Epithelial cell of proximal tubule (primary cell): ENCODE measurements at regions not wholly inside any gene's neighbourhood (a gene's known extent, or its start where the extent isn't known, plus 50 kb on each side); places are given as distances from the start of the nearest gene placed in this dataset.

Source experiments
- DNase-seq: peaks from one replicate; pipeline ENCODE4 v3.0.0-alpha.2; 2011; ENCODE audit warnings: low read depth
- H3K4me3 ChIP-seq: 2 replicates; pipeline ENCODE4 v1.5.1; 2011; ENCODE audit warnings: low read depth, mild to moderate bottlenecking, low read length
- CTCF ChIP-seq: conservative IDR thresholded peaks from 2 replicates; pipeline ENCODE4 v1.5.1; 2012; ENCODE audit warnings: low read depth, mild to moderate bottlenecking, low read length

GRCh38 chr14:81991998-81992397, 458.3 kb upstream of the SEL1L start:
- peak; percentile 41 for TF ChIP-seq CTCF
- no peak overlapping the region for H3K4me3 ChIP-seq
- no peak for DNase-seq

GRCh38 chr14:81993432-81993831, 459.8 kb upstream of the SEL1L start:
- no peak for DNase-seq
- no peak for TF ChIP-seq CTCF
- H3K4me3 ChIP-seq, result no peak overlapping the region

- no peak for TF ChIP-seq CTCF
- H3K4me3 ChIP-seq, result no peak overlapping the region
- DNase-seq, result no peak
Measured at GRCh38 chr14:82003426-82003825, 469.8 kb upstream of the SEL1L start.

GRCh38 chr14:82009076-82009475, 475.4 kb upstream of the SEL1L start:
- H3K4me3 ChIP-seq, result no peak overlapping the region
- DNase-seq, result no peak
- TF ChIP-seq CTCF, result peak; percentile 26

- TF ChIP-seq CTCF, result no peak
- no peak for DNase-seq
Measured at GRCh38 chr14:82009993-82010392, 476.3 kb upstream of the SEL1L start.

GRCh38 chr14:82011460-82011859, 477.8 kb upstream of the SEL1L start:
- DNase-seq, result no peak
- no peak for TF ChIP-seq CTCF
- H3K4me3 ChIP-seq, result no peak overlapping the region

More at GRCh38 chr14:82009993-82010392, 476.3 kb upstream of the SEL1L start:
- H3K4me3 ChIP-seq, result no peak overlapping the region

GRCh38 chr14:82029038-82029437, 495.4 kb upstream of the SEL1L start:
- no peak for TF ChIP-seq CTCF

More at GRCh38 chr14:82029038-82029437, 495.4 kb upstream of the SEL1L start:
- no peak for DNase-seq
- no peak overlapping the region for H3K4me3 ChIP-seq
